HG02938 (cell line): ENCODE measurements at regions not wholly inside any gene's neighbourhood (a gene's known extent, or its start where the extent isn't known, plus 50 kb on each side); places are given as distances from the start of the nearest gene placed in this dataset.
"Not testable (repeated sequence)": the region's sequence is repeated elsewhere in the genome, so short reads cannot be mapped to it uniquely, and the experiment has no call there.

ENCODE experiments used
- ATAC-seq: cut with Tn5 transposase; IDR thresholded peaks from one replicate; pipeline ENCODE4 v1.9.1; 2021; ENCODE audit warnings: mild to moderate bottlenecking, moderate library complexity; ENCODE audit not compliant: unreplicated experiment

GRCh38 chrX:108892501-108892900, 156.1 kb upstream of the IRS4 start:
- ATAC-seq = no peak

DNA sequence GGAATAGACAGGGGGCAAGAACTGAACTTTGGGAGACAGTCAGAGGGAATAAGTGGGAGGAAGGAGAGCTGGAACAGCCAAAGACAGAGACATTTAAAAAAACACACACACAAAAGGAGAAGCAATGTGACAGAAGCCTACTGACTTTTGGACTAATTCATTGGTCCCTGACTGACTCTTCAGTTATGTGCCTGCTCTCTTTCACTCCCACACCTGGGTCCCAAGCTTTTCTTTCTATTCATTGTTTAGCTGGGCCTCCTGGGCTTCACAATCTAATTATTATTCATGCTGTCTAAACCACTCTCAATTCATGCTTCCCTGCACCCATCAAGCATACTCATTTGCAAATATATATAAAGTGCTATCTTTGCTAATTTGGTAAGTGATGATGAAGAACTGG, 139.2 kb upstream of the IRS4 start:
- ATAC-seq = no peak

DNA sequence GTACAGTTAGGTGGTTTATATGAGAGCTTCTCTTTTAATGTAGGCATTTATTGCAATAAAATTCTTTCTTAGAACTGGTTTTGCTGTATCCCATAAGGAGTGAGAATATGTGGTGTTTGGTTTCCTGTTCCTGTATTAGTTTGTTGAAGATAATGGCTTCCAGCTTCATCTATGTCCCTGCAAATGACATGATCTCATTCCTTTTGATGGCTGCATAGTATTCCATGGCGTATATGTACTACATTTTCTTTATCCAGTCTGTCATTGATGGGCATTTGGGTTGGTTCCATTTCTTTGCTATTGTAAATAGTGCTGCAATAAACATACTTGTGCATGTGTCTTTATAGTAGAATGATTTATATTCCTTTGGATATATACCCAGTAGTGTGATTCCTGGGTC, 106.7 kb upstream of the IRS4 start:
- ATAC-seq = not testable (repeated sequence)

DNA sequence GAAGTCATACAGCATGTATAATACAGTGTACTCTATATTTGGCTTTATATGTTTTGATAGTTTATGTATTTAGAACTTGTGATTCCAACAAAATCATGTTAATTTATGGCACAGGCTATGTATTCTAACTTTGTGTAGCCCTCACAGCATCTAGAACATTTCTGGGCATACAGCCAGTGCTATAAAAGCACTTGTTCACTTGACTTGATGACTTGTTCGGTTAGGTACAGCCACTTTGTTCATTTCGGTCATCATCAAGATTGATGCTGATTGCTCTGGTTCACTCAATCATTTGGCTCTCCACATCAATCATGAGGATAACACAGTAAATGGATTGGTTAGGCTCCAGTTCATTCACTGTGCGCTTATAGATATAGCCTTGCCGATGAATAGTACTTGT, 97.6 kb upstream of the IRS4 start:
- ATAC-seq = no peak

DNA sequence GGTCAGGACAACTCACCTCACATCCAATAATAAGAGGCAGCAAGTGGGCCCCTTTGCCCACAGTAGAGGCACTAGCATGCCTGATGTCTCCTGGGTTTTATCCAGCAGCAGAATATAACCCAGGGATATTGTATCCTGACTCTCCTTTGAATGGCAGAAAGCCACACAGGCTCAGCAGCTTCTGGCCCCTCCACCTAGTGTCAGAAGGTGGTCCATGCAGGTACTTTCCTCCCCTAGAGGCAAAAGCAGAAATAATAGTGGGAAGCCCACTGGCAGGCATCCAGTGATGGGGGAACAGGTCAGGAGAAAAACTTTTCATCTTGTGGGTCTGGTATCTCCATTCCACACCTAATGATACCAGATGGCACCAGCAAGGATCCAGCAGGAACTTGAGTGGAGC, 75.5 kb upstream of the IRS4 start:
- no peak for ATAC-seq

DNA sequence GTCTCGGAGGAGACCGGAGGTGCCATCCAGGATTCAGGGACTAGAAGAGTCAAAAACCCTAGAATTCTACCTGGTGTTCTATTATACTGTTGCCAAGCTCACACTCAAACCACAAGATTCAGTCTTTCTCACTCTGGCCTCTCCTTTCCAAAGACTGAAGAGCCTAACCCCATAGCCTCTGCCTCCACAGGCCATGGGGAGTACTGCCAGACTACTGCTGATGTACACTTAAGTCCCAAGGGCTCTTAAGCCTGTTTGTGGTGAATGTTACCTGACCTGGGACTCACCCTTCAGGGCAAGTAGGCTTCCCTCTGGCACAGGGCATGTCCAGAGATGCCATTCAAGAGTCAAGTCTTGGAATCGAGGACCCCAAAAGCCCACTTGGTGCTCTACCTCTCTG, 58.9 kb upstream of the IRS4 start:
- ATAC-seq = no peak
